ENCODE measurements at regions not wholly inside any gene's neighbourhood (a gene's known extent, or its start where the extent isn't known, plus 50 kb on each side); places are given as distances from the start of the nearest gene placed in this dataset.

- TF ChIP-seq CTCF (IDR thresholded peaks at IDR 0.05; ENCODE audit: low read depth, low read length, missing control alignments) = no peak
- H3K4me3 ChIP-seq (replicated peaks; ENCODE audit: low read depth, low read length) = no peak overlapping the region
These were observed 105.5 kb upstream of the SSTR4 start for GRCh38 chr20:22929661-22930060.

GRCh38 chr20:22931653-22932608 is 103.2 kb upstream of the SSTR4 start:
- DNase-seq (ENCODE audit: extremely low read depth, low read depth) = no peak
- no peak for TF ChIP-seq CTCF (IDR thresholded peaks at IDR 0.05; ENCODE audit: low read depth, low read length, missing control alignments)
- H3K4me3 ChIP-seq (replicated peaks; ENCODE audit: low read depth, low read length) = no peak overlapping the region

More at GRCh38 chr20:22929661-22930060, 105.5 kb upstream of the SSTR4 start:
- DNase-seq (ENCODE audit: extremely low read depth, low read depth) = no peak

- H3K4me3 ChIP-seq (replicated peaks; ENCODE audit: low read depth, low read length) = no peak overlapping the region
- no peak for DNase-seq (ENCODE audit: extremely low read depth, low read depth)
- no peak for TF ChIP-seq CTCF (IDR thresholded peaks at IDR 0.05; ENCODE audit: low read depth, low read length, missing control alignments)
These were observed 95.9 kb upstream of the SSTR4 start for GRCh38 chr20:22939181-22939580.

GRCh38 chr20:22940350-22940749 is 94.8 kb upstream of the SSTR4 start:
- no peak for DNase-seq (ENCODE audit: extremely low read depth, low read depth)
- TF ChIP-seq CTCF (IDR thresholded peaks at IDR 0.05; ENCODE audit: low read depth, low read length, missing control alignments) = no peak
- no peak overlapping the region for H3K4me3 ChIP-seq (replicated peaks; ENCODE audit: low read depth, low read length)

- no peak for DNase-seq (ENCODE audit: extremely low read depth, low read depth)
- TF ChIP-seq CTCF (IDR thresholded peaks at IDR 0.05; ENCODE audit: low read depth, low read length, missing control alignments) = no peak
- no peak overlapping the region for H3K4me3 ChIP-seq (replicated peaks; ENCODE audit: low read depth, low read length)
These were observed 93.6 kb upstream of the SSTR4 start for GRCh38 chr20:22941550-22941949.

- no peak for DNase-seq (ENCODE audit: extremely low read depth, low read depth)
- H3K4me3 ChIP-seq (replicated peaks; ENCODE audit: low read depth, low read length) = no peak overlapping the region
- no peak for TF ChIP-seq CTCF (IDR thresholded peaks at IDR 0.05; ENCODE audit: low read depth, low read length, missing control alignments)
These were observed 92.4 kb upstream of the SSTR4 start for GRCh38 chr20:22942742-22943141.

Measured in HFF-Myc (cell line).